ENCODE measurements at regions not wholly inside any gene's neighbourhood (a gene's known extent, or its start where the extent isn't known, plus 50 kb on each side); places are given as distances from the start of the nearest gene placed in this dataset.

DNA sequence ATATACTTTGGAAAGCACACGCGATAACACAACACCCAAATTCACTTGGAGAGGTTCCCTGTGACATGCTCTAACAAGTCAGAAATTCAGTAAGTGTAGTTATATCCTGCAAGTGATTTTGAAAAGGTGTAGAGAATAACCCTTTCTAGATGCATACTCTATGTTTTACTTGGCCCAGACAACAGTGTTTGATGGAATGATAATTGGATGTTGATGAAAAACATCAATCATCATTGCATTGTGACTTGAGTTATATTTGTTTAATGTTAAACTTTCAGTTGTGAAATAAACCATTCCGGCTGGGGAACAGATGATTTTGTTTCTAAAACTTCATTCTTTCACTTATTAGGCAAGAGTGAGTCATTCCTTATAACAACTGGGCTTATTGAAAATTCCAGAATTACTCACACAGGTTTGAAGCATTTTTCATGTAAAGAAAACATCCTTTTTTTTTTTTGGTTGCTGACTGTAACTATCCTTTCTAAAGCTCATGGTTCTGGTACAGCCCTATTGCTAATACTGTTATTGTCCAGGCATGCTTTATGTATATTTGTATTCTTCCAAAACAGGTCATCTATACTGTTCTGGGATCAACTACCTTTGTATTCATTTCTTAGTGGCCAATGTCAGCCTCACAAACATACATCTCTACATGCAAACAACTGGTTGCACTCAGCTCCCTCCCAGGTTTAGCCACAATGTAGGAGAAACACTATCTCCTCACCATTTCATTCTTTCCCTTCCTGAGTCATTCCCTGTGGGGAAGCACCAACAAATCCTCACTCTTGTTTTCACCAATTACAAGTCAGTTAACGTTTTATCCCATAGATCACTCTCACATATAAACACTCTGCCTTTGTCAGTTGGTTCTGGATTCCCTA is 121.2 kb upstream of the LRIG3 start:
- no peak for TF ChIP-seq POLR2A (IDR thresholded peaks at IDR 0.05)
- TF ChIP-seq, protein P1, sequence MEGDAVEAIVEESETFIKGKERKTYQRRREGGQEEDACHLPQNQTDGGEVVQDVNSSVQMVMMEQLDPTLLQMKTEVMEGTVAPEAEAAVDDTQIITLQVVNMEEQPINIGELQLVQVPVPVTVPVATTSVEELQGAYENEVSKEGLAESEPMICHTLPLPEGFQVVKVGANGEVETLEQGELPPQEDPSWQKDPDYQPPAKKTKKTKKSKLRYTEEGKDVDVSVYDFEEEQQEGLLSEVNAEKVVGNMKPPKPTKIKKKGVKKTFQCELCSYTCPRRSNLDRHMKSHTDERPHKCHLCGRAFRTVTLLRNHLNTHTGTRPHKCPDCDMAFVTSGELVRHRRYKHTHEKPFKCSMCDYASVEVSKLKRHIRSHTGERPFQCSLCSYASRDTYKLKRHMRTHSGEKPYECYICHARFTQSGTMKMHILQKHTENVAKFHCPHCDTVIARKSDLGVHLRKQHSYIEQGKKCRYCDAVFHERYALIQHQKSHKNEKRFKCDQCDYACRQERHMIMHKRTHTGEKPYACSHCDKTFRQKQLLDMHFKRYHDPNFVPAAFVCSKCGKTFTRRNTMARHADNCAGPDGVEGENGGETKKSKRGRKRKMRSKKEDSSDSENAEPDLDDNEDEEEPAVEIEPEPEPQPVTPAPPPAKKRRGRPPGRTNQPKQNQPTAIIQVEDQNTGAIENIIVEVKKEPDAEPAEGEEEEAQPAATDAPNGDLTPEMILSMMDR (IDR thresholded peaks at IDR 0.05): no peak

All from esophagus squamous epithelium (tissue), 4 donors.